Activated gamma-delta T cell (primary cell): ENCODE measurements at regions not wholly inside any gene's neighbourhood (a gene's known extent, or its start where the extent isn't known, plus 50 kb on each side); places are given as distances from the start of the nearest gene placed in this dataset.

Experiments used
- DNase-seq: peaks from one replicate; lab custom pipeline; 2025; lab: John Stamatoyannopoulos, UW

DNA sequence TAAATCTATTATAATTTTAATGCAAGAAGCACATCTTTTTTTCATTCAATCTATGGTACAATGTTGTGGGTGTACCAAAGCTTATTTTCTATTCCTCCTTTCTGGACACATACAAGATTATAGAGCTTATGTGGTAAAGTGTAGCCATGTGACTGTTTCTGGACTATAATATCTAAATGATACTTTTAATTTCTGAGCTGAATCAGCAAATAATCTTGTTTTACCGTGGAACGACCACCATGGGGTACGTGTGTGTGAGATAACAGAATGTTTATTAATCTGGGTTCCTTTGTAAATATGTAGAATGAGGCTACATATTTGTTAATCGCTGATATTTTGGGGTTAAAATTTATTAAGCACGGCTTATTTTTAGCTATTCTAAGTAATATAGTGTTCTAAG lies 111.5 kb upstream of the EYS start:
- no peak for DNase-seq

DNA sequence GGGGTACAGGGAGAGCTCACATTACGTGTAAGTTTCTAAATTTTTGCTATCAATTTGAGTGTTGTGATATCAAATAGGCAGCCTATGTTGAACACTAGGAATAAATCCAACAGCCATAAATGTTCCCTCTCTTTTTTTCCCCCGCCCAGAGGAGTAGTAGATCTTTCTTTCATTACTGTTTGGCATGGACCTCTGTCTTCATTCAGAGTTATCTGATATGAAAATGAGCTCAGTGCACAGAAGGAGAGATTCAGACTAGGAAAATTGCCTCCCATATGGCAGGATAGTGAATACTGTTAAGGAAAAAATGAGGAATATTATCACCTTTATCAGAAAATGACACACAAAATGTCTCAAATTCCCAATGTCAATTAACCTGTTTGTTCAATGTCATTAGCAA lies 110.0 kb upstream of the EYS start:
- DNase-seq: no peak

- no peak for DNase-seq
These were observed 107.0 kb upstream of the EYS start for GRCh38 chr6:65814071-65814470.

- no peak for DNase-seq
These were observed 96.2 kb upstream of the EYS start for GRCh38 chr6:65803186-65803585.

DNA sequence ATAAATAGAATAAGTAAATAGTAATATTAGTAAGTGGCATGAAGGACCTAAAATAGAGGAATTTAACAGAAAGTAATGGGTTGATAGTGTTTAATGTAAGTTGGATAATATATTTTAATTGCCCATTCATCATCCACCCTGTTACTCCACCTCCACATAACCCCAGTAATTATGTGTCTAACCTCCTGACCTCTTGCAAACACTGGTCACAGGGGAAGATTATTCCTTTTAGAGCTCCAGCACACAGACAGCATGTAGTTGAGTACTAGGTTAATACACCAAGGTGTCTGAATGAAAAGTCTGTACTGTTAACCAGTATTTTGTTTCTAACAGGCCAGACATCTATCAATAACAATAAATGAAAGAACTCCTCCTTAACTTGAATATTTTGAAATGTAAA lies 92.4 kb upstream of the EYS start:
- DNase-seq: no peak

- DNase-seq: no peak
These were observed 91.4 kb upstream of the EYS start for GRCh38 chr6:65798280-65799014.

GRCh38 chr6:65790666-65791065 lies 83.6 kb upstream of the EYS start:
- DNase-seq: no peak

DNA sequence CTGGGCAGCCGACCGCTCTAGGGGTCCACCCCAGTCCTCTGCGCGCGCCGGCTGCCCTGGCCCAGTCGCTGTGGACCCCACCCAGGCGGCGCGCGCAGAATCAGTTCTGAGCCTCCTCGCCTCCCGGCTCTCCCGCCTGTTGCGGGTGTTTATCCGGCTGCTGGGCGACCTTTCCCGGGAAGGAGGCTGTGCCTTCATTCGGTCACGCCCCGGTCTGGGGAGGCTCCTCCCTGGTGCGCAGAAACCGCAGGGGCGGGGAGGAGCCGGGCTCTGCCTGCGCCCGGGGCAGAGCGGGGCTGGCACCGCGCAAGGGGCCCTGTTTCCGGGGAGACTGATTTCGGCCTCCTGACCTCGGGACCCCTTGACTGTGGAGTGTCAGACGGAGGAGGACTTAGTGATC lies 80.8 kb upstream of the EYS start:
- DNase-seq: peak; percentile 10

DNA sequence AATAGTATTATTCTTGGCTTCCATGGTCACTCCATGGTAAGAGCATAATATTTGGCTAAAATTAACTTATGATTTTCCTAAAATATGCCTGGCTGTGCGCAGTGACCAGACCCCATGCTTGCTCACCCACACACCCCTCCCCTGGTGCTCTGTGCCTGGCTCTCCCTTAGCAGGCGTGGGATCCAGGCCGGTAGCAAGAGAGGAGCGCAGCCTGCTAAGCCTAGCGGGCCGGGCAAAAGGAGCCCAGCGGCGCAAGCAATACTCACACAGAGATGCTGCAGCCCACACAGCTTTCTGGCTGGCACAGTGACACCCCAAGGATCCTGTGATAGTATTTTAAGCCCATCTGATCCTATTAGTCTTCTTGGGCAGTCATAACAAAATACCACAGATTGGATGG lies 79.8 kb upstream of the EYS start:
- no peak for DNase-seq

- DNase-seq: no peak
These were observed 73.7 kb upstream of the EYS start for GRCh38 chr6:65780691-65781090.

GRCh38 chr6:65776332-65776731 lies 69.3 kb upstream of the EYS start:
- DNase-seq: no peak

DNA sequence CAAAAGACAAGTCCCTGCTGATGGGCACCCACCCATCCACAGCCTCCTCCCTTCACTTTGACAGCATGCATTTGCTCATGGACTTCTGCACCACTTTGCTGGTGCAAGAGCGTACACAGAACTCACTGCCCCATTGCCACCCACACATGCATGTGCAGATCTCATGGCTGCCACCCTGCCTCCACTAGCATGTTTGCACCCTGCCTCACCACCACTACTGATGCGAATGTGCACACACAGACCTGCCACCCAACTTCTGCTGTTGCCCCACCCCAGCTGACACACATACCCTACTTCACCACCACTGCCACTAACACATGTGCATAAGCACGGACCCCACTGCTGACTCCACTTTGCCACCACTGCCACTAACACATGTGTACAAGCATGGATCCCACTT lies 64.9 kb upstream of the EYS start:
- no peak for DNase-seq

- DNase-seq: no peak
These were observed 54.9 kb upstream of the EYS start for GRCh38 chr6:65761890-65762289.

DNA sequence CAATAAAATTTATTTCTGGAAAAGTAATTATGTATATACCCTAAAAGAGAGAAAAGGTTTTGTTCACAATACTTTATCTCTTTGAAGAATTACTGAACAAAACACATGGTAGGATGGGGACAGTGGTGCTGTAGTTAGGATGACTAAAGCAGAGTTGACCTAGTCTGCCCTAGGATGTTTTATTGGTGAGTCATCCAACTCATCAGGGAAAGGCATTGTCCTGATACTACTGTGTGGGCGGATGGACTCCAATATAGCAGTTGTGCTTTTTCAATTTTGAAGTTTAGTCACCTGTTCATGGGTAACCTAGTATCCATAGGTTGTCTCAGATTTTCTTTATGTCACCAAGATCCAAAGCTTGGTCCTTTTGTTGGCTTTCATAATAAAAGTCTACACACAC lies 53.3 kb upstream of the EYS start:
- no peak for DNase-seq
